ENCODE measurements at regions not wholly inside any gene's neighbourhood (a gene's known extent, or its start where the extent isn't known, plus 50 kb on each side); places are given as distances from the start of the nearest gene placed in this dataset.
"Not testable (repeated sequence)": the region's sequence is repeated elsewhere in the genome, so short reads cannot be mapped to it uniquely, and the experiment has no call there.

DNA sequence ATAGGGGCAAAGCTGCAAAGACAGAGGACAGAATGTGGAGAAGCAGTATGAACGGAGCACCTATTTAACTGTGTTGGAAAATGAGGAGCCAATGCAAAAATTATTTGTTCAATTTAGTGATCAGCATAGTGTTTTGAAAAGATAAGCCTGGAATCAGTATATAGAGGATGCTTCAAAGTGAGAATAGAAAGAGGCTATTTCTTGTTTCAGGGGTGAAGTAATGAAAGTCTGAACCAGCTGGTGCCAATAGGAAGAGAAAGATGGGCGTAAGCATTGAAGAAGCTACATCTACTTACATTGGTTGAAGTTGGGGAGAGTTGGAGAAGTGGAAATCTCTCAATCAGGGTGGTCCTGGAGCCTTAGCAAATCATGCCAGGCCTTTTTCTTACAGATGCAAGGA lies 77.3 kb upstream of the SLC38A4 start:
- Mint-ChIP-seq H3K27me3 (ENCODE audit: low read depth in 3 of 3) (peaks cover 0 to 1% (median 0%) of the 10 kb centered on the region in 3 donors), H3K4me3 (no peak overlapping the region), H3K9me3 (peaks cover 0 to 7% (median 3%) of the 10 kb centered on the region in 7 donors), H3K4me1 (no peaks in the 10 kb centered on the region), H3K36me3 (no peaks in the 10 kb centered on the region), H3K27ac (no peak overlapping the region)
- no peaks in the 10 kb centered on the region for H4K20me1 ChIP-seq (ENCODE audit: insufficient read depth, low read length)
- DNase-seq: no peak
- H3K9me3 ChIP-seq (replicated peaks in 1 of 2; ENCODE audit: control insufficient read depth in 1 of 2, insufficient read depth in 1 of 2, low read length in 2 of 2): peaks cover 0 to 4% of the 10 kb centered on the region in 2 donors
- 84% methylated on average over 2 of the region's 2 CpGs for WGBS (ENCODE audit: insufficient coverage)
- H3K27me3 ChIP-seq (ENCODE audit: control insufficient read depth in 2 of 2, insufficient read depth in 2 of 2, low read length in 2 of 2): no peaks in the 10 kb centered on the region
- no peak overlapping the region for H3K9ac ChIP-seq (ENCODE audit: insufficient read depth, low read length, poor library complexity, severe bottlenecking)
- TF ChIP-seq, protein P1, sequence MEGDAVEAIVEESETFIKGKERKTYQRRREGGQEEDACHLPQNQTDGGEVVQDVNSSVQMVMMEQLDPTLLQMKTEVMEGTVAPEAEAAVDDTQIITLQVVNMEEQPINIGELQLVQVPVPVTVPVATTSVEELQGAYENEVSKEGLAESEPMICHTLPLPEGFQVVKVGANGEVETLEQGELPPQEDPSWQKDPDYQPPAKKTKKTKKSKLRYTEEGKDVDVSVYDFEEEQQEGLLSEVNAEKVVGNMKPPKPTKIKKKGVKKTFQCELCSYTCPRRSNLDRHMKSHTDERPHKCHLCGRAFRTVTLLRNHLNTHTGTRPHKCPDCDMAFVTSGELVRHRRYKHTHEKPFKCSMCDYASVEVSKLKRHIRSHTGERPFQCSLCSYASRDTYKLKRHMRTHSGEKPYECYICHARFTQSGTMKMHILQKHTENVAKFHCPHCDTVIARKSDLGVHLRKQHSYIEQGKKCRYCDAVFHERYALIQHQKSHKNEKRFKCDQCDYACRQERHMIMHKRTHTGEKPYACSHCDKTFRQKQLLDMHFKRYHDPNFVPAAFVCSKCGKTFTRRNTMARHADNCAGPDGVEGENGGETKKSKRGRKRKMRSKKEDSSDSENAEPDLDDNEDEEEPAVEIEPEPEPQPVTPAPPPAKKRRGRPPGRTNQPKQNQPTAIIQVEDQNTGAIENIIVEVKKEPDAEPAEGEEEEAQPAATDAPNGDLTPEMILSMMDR (IDR thresholded peaks at IDR 0.05): no peak
- intact Hi-C loops (cut with micrococcal nuclease): no loop called here
- no peaks in the 10 kb centered on the region for H3K4me1 ChIP-seq (ENCODE audit: control insufficient read depth in 1 of 2, insufficient read depth in 2 of 2, low read length in 2 of 2)
- no peak overlapping the region for H3K27ac ChIP-seq (ENCODE audit: low read depth in 1 of 2, low read length in 2 of 2)
- H3K4me2 ChIP-seq (replicated peaks; ENCODE audit: extremely low read depth, low read length, poor library complexity, severe bottlenecking): no peak overlapping the region
- H3K4me3 ChIP-seq (replicated peaks in 1 of 3; ENCODE audit: low read depth in 2 of 3, low read length in 3 of 3): no peak overlapping the region
- H3K79me2 ChIP-seq (ENCODE audit: insufficient read depth, low read length): no peaks in the 10 kb centered on the region
- H2AFZ ChIP-seq (ENCODE audit: insufficient read depth, low read depth, low read length, poor library complexity, severe bottlenecking): no peak overlapping the region
- no peaks in the 10 kb centered on the region for H3K36me3 ChIP-seq (replicated peaks in 1 of 2; ENCODE audit: control insufficient read depth in 1 of 2, insufficient read depth in 2 of 2, low read length in 2 of 2)

DNA sequence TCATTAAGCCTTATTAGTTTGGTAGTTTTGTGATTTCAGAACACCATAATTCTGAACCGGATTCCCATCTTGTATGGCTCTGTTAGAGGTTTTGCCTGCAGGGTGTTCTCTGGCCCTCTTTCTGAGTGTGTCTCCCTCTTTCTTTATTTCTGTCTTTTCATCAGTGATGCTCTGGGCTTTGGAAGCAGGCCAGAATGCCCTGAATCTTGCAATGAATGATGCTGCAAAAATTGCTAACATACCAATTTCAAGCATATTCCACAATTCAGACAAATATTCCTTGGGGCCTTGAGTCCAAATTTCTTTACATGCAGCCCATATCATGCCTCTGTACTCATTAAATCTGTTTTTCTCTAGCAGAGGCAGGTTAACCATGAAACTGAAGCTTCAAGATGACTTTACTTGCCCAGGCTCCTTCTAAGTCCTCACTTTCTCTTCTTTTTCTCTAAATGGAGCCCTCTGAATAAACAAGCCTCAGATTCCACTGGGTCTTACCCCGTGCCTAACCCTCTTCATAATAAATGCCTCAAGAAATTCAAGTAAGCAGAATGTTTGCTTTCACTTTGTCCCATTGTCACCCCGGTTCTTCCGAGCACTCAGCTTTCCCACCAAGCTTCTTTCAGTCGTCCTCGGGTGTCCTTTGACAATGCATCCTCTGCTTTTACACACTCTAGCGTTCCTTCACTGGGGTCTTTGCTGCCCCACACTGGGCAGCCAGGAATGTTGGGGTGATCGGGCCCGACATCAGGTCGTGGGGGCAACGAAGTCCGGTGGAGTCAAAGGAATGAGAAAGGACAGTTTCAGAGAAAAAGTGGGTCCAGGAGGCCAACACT lies 78.8 kb upstream of the SLC38A4 start:
- H3K9me3 ChIP-seq (replicated peaks in 1 of 2; ENCODE audit: control insufficient read depth in 1 of 2, insufficient read depth in 1 of 2, low read length in 2 of 2): peaks cover 4 to 12% of the 10 kb centered on the region in 2 donors
- Mint-ChIP-seq H3K27me3 (ENCODE audit: low read depth in 3 of 3) (peaks cover 0 to 1% (median 0%) of the 10 kb centered on the region in 3 donors), H3K36me3 (no peaks in the 10 kb centered on the region), H3K4me3 (no peak overlapping the region), H3K4me1 (no peaks in the 10 kb centered on the region), H3K9me3 (peaks cover 0 to 13% (median 5%) of the 10 kb centered on the region in 7 donors), H3K27ac (peak overlapping the region in 1 of 7 donors; percentile 36)
- H4K20me1 ChIP-seq (ENCODE audit: insufficient read depth, low read length): no peaks in the 10 kb centered on the region
- H3K9ac ChIP-seq (ENCODE audit: insufficient read depth, low read length, poor library complexity, severe bottlenecking): no peak overlapping the region
- H3K79me2 ChIP-seq (ENCODE audit: insufficient read depth, low read length): no peaks in the 10 kb centered on the region
- 92% methylated on average over 8 of the region's 12 CpGs for WGBS (ENCODE audit: insufficient coverage)
- no peak overlapping the region for H3K4me3 ChIP-seq (replicated peaks in 1 of 3; ENCODE audit: low read depth in 2 of 3, low read length in 3 of 3)
- DNase-seq: no peak
- no peak overlapping the region for H3K27ac ChIP-seq (ENCODE audit: low read depth in 1 of 2, low read length in 2 of 2)
- intact Hi-C loops (cut with micrococcal nuclease): no loop called here
- H3K27me3 ChIP-seq (ENCODE audit: control insufficient read depth in 2 of 2, insufficient read depth in 2 of 2, low read length in 2 of 2): no peaks in the 10 kb centered on the region
- no peaks in the 10 kb centered on the region for H3K4me1 ChIP-seq (ENCODE audit: control insufficient read depth in 1 of 2, insufficient read depth in 2 of 2, low read length in 2 of 2)
- H3K36me3 ChIP-seq (replicated peaks in 1 of 2; ENCODE audit: control insufficient read depth in 1 of 2, insufficient read depth in 2 of 2, low read length in 2 of 2): no peaks in the 10 kb centered on the region
- TF ChIP-seq, protein P1 (IDR thresholded peaks at IDR 0.05): no peak
- no peak overlapping the region for H2AFZ ChIP-seq (ENCODE audit: insufficient read depth, low read depth, low read length, poor library complexity, severe bottlenecking)
- no peak overlapping the region for H3K4me2 ChIP-seq (replicated peaks; ENCODE audit: extremely low read depth, low read length, poor library complexity, severe bottlenecking)

DNA sequence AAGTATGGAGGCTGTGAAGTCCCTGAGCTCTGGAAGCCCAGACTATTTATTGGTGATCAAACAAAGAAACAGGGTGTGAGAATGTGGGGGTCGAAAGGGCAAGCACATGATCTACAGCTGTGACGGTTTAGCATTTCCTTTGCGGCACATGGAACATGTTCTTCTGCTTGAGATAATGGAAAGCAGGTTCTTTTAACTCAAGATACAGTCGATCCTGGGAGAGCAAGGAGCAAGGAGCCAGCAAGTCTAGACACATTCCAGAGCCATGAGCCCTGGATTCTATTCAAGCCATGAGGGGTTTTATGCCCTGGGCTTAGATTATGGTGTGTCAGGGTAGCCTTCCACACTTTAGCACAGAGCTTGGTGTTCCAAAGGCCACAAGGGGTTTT lies 79.4 kb upstream of the SLC38A4 start:
- H3K4me3 Mint-ChIP-seq; H3K27ac ChIP-seq (ENCODE audit: low read depth in 1 of 2, low read length in 2 of 2); H3K4me3 ChIP-seq (replicated peaks in 1 of 3; ENCODE audit: low read depth in 2 of 3, low read length in 3 of 3); H3K27ac Mint-ChIP-seq; H4K20me1 ChIP-seq (ENCODE audit: insufficient read depth, low read length); H3K79me2 ChIP-seq (ENCODE audit: insufficient read depth, low read length); DNase-seq; intact Hi-C loops (cut with micrococcal nuclease); H3K4me2 ChIP-seq (replicated peaks; ENCODE audit: extremely low read depth, low read length, poor library complexity, severe bottlenecking); H3K27me3 ChIP-seq (ENCODE audit: control insufficient read depth in 2 of 2, insufficient read depth in 2 of 2, low read length in 2 of 2); H3K4me1 Mint-ChIP-seq; H3K4me1 ChIP-seq (ENCODE audit: control insufficient read depth in 1 of 2, insufficient read depth in 2 of 2, low read length in 2 of 2); H2AFZ ChIP-seq (ENCODE audit: insufficient read depth, low read depth, low read length, poor library complexity, severe bottlenecking); H3K36me3 ChIP-seq (replicated peaks in 1 of 2; ENCODE audit: control insufficient read depth in 1 of 2, insufficient read depth in 2 of 2, low read length in 2 of 2); H3K36me3 Mint-ChIP-seq; H3K27me3 Mint-ChIP-seq (ENCODE audit: low read depth in 3 of 3); H3K9ac ChIP-seq (ENCODE audit: insufficient read depth, low read length, poor library complexity, severe bottlenecking): not testable (repeated sequence)
- peaks cover 4 to 12% of the 10 kb centered on the region in 2 donors for H3K9me3 ChIP-seq (replicated peaks in 1 of 2; ENCODE audit: control insufficient read depth in 1 of 2, insufficient read depth in 1 of 2, low read length in 2 of 2)
- peaks cover 0 to 13% (median 6%) of the 10 kb centered on the region in 7 donors for H3K9me3 Mint-ChIP-seq
- WGBS (ENCODE audit: insufficient coverage): 92% methylated on average over 3 of the region's 4 CpGs

Measured in CD14-positive monocyte (primary cell).